SH-SY5Y (cell line): ENCODE measurements at regions not wholly inside any gene's neighbourhood (a gene's known extent, or its start where the extent isn't known, plus 50 kb on each side); places are given as distances from the start of the nearest gene placed in this dataset.

ENCODE experiments used
- GATA2 ChIP-seq: IDR thresholded peaks from 2 replicates; pipeline ENCODE4 v1.6.1; 2011; ENCODE audit warnings: mild to moderate bottlenecking, low read depth, low read length
- GATA3 ChIP-seq: IDR thresholded peaks from 2 replicates; pipeline ENCODE4 v1.6.1; 2011; ENCODE audit warnings: low read depth, mild to moderate bottlenecking, low read length, moderate library complexity

- TF ChIP-seq GATA3 = no peak
- TF ChIP-seq GATA2 = no peak
Measured at GRCh38 chr1:34280509-34280908, 103.8 kb downstream of the C1orf94 start.
